ENCODE measurements at regions not wholly inside any gene's neighbourhood (a gene's known extent, or its start where the extent isn't known, plus 50 kb on each side); places are given as distances from the start of the nearest gene placed in this dataset.

DNA sequence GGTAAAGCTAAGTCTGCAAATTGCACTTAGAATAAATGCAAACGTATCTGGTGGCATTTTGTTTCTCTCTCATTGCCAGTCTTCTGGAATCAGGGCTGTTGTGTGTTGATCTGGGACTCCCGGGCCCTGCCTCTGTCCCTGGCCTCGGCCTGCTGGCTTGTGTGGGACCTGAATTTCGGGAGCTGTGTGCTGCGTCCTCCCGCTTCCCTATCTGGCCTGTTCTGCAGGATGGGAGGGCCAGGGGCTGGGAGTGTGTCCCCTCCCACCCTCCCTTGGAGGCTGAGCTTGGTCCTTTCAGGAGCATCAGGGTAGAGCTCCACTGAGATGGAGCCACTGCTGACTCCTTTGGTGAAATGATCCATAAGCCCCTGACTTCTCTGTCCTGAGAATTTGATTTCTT, 118.5 kb downstream of the ACKR3 start:
- TF ChIP-seq POLR2A (IDR thresholded peaks at IDR 0.05) = no peak
- TF ChIP-seq, protein P1, sequence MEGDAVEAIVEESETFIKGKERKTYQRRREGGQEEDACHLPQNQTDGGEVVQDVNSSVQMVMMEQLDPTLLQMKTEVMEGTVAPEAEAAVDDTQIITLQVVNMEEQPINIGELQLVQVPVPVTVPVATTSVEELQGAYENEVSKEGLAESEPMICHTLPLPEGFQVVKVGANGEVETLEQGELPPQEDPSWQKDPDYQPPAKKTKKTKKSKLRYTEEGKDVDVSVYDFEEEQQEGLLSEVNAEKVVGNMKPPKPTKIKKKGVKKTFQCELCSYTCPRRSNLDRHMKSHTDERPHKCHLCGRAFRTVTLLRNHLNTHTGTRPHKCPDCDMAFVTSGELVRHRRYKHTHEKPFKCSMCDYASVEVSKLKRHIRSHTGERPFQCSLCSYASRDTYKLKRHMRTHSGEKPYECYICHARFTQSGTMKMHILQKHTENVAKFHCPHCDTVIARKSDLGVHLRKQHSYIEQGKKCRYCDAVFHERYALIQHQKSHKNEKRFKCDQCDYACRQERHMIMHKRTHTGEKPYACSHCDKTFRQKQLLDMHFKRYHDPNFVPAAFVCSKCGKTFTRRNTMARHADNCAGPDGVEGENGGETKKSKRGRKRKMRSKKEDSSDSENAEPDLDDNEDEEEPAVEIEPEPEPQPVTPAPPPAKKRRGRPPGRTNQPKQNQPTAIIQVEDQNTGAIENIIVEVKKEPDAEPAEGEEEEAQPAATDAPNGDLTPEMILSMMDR (IDR thresholded peaks at IDR 0.05) = no peak

Data from body of pancreas (tissue), 4 donors.